ENCODE measurements at regions not wholly inside any gene's neighbourhood (a gene's known extent, or its start where the extent isn't known, plus 50 kb on each side); places are given as distances from the start of the nearest gene placed in this dataset.

DNA sequence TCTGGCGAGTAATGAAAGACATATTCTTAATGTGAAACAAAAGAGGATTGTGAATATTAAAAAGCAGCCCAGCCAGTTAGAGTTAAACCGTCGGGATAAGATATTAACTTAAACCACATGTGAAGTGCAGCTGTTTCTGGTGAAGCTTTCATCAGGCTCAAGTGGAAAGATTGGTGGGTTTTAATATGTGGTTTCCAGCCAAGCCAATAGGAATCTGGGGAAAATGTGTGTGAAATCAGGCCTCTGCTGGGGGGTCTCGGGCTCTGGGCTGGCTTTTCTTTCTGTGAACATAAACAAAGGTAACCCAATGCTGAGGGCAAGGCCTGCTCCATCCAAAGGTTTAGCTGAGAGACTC lies 279.6 kb downstream of the SLC4A3 start:
- Histone ChIP-seq H3K36me3 (ENCODE audit: insufficient read depth, low read length) (no peaks in the 10 kb centered on the region), H3K4me2 (ENCODE audit: low read length) (no peak overlapping the region), H3K9me2 (ENCODE audit: insufficient read depth, low read length) (no peaks in the 10 kb centered on the region), H4K20me1 (ENCODE audit: insufficient read depth) (no peaks in the 10 kb centered on the region), H2AFZ (ENCODE audit: low read depth, low read length) (no peak overlapping the region), H3K27ac (ENCODE audit: low read length) (no peak overlapping the region), H3K4me3 (ENCODE audit: low read length) (no peak overlapping the region), H3K27me3 (ENCODE audit: insufficient read depth, low read depth, low read length) (no peaks in the 10 kb centered on the region), H3K9me3 (ENCODE audit: low read length) (no peaks in the 10 kb centered on the region), H3K9ac (ENCODE audit: low read length) (no peak overlapping the region), H3K79me2 (replicated peaks; ENCODE audit: insufficient read depth, low read length) (no peaks in the 10 kb centered on the region), H3F3A (ENCODE audit: insufficient read depth, low read length, poor library complexity, severe bottlenecking) (no peaks in the 10 kb centered on the region)
- no peak for TF ChIP-seq POLR2AphosphoS5 (IDR thresholded peaks at IDR 0.05)

GRCh38 chr2:219908538-219908937 lies 281.1 kb downstream of the SLC4A3 start:
- no peaks in the 10 kb centered on the region for H4K20me1 ChIP-seq (ENCODE audit: insufficient read depth)
- H3K4me3 ChIP-seq (ENCODE audit: low read length): no peak overlapping the region
- H3F3A ChIP-seq (ENCODE audit: insufficient read depth, low read length, poor library complexity, severe bottlenecking): no peaks in the 10 kb centered on the region
- H3K9ac ChIP-seq (ENCODE audit: low read length): no peak overlapping the region
- H3K9me3 ChIP-seq (ENCODE audit: low read length): no peaks in the 10 kb centered on the region
- H2AFZ ChIP-seq (ENCODE audit: low read depth, low read length): no peak overlapping the region
- H3K36me3 ChIP-seq (ENCODE audit: insufficient read depth, low read length): no peaks in the 10 kb centered on the region
- no peak overlapping the region for H3K4me2 ChIP-seq (ENCODE audit: low read length)
- TF ChIP-seq EZH2 (IDR thresholded peaks at IDR 0.05; ENCODE audit: borderline replicate concordance, insufficient read depth, low read length, poor library complexity, severe bottlenecking) (no peak), MXI1 (conservative IDR thresholded peaks at IDR 0.05; ENCODE audit: poor library complexity, severe bottlenecking) (no peak), REST (IDR thresholded peaks at IDR 0.05; ENCODE audit: borderline replicate concordance) (no peak), RAD21 (conservative IDR thresholded peaks at IDR 0.05) (no peak), SMC3 (conservative IDR thresholded peaks at IDR 0.05; ENCODE audit: poor library complexity) (no peak), EP300 (conservative IDR thresholded peaks at IDR 0.05; ENCODE audit: poor library complexity, severe bottlenecking) (no peak), TAF1 (IDR thresholded peaks at IDR 0.05; ENCODE audit: low read depth) (no peak), CTCF (IDR thresholded peaks at IDR 0.05; ENCODE audit: poor library complexity, severe bottlenecking) (no peak), POLR2AphosphoS5 (IDR thresholded peaks at IDR 0.05) (no peak)
- no peaks in the 10 kb centered on the region for H3K27me3 ChIP-seq (ENCODE audit: insufficient read depth, low read depth, low read length)
- H3K9me2 ChIP-seq (ENCODE audit: insufficient read depth, low read length): no peaks in the 10 kb centered on the region
- no peak overlapping the region for H3K27ac ChIP-seq (ENCODE audit: low read length)
- no peaks in the 10 kb centered on the region for H3K79me2 ChIP-seq (replicated peaks; ENCODE audit: insufficient read depth, low read length)

DNA sequence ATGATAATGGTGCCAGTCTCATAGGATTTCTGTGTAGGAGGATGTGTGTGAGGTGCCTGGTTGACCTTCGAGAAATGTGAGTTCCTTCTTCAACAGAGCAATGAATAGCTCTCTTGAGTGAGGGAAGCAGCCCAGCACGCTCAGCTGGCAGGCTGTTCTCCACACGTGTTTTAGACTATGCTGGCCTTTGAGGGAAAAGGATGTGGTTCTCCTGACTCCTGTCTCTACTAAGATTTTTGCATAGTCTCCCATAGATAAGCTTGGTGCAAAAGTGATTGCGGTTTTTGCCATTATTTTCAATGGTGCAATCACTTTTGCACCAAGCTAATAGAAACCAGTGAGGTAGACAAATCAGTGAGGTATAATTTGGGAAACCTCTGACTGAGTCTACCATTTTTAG lies 284.1 kb downstream of the SLC4A3 start:
- TF ChIP-seq REST (IDR thresholded peaks at IDR 0.05; ENCODE audit: borderline replicate concordance): no peak
- no peak for TF ChIP-seq SMC3 (conservative IDR thresholded peaks at IDR 0.05; ENCODE audit: poor library complexity)
- TF ChIP-seq MXI1 (conservative IDR thresholded peaks at IDR 0.05; ENCODE audit: poor library complexity, severe bottlenecking): no peak
- no peak for TF ChIP-seq RAD21 (conservative IDR thresholded peaks at IDR 0.05)
- TF ChIP-seq POLR2AphosphoS5 (IDR thresholded peaks at IDR 0.05): no peak
- TF ChIP-seq TAF1 (IDR thresholded peaks at IDR 0.05; ENCODE audit: low read depth): no peak
- no peak overlapping the region for H3K4me3 ChIP-seq (ENCODE audit: low read length)

More for the DNA sequence above, 284.1 kb downstream of the SLC4A3 start:
- Histone ChIP-seq H3K4me2 (ENCODE audit: low read length) (no peak overlapping the region), H3K79me2 (replicated peaks; ENCODE audit: insufficient read depth, low read length) (no peaks in the 10 kb centered on the region), H3K36me3 (ENCODE audit: insufficient read depth, low read length) (no peaks in the 10 kb centered on the region), H3K9me2 (ENCODE audit: insufficient read depth, low read length) (no peaks in the 10 kb centered on the region), H2AFZ (ENCODE audit: low read depth, low read length) (no peak overlapping the region), H3K27ac (ENCODE audit: low read length) (no peak overlapping the region), H4K20me1 (ENCODE audit: insufficient read depth) (no peaks in the 10 kb centered on the region), H3F3A (ENCODE audit: insufficient read depth, low read length, poor library complexity, severe bottlenecking) (no peaks in the 10 kb centered on the region), H3K9me3 (ENCODE audit: low read length) (no peaks in the 10 kb centered on the region), H3K9ac (ENCODE audit: low read length) (no peak overlapping the region), H3K27me3 (ENCODE audit: insufficient read depth, low read depth, low read length) (no peaks in the 10 kb centered on the region)
